Peyer's patch (tissue), 4 donors: ENCODE measurements at regions not wholly inside any gene's neighbourhood (a gene's known extent, or its start where the extent isn't known, plus 50 kb on each side); places are given as distances from the start of the nearest gene placed in this dataset.

ENCODE experiments used
- DNase-seq, 3 donors: peaks; one replicate each; pipeline ENCODE4 v3.0.0-alpha.2; 2017 to 2019
- H3K27ac ChIP-seq, 4 donors: fragments of 200-600 bp; sonication (generic); one replicate each; pipeline ENCODE4 v1.5.1; 2016 to 2019
- H3K27me3 ChIP-seq, 2 donors: fragments of 200-600 bp; sonication (generic); one replicate each; pipeline ENCODE4 v1.5.1; 2019
- H3K36me3 ChIP-seq, 3 donors: fragments of 200-600 bp; sonication (generic); one replicate each; pipeline ENCODE4 v1.5.1; 2016 to 2019
- H3K4me1 ChIP-seq, 4 donors: fragments of 200-600 bp; sonication (generic); one replicate each; pipeline ENCODE4 v1.5.1; 2016 to 2019
- H3K4me3 ChIP-seq, 4 donors: fragments of 200-600 bp; sonication (generic); 1 replicate in 3 of 4; 2 replicates in 1 of 4; pipeline ENCODE4 v1.5.1; 2016 to 2019; ENCODE audit warnings: mild to moderate bottlenecking in 1 of 4
- H3K9me3 ChIP-seq, 4 donors: fragments of 200-600 bp; sonication (generic); one replicate each; pipeline ENCODE4 v1.5.1; 2016 to 2019; ENCODE audit warnings: mild to moderate bottlenecking in 1 of 4
- CTCF ChIP-seq, 6 experiments: fragments of 450-650 bp in 4 of 6; fragments of 200-600 bp in 2 of 6; sonication (generic) in 1 of 6; IDR thresholded peaks; one replicate each; pipeline ENCODE4 v1.5.1; 2017 to 2019; ENCODE audit warnings: antibody characterized with exemption in 6 of 6, mild to moderate bottlenecking in 3 of 6, moderate library complexity in 1 of 6
- POLR2A ChIP-seq, 2 donors: fragments of 450-650 bp; IDR thresholded peaks; one replicate each; pipeline ENCODE4 v1.5.1; 2017; ENCODE audit warnings: antibody characterized with exemption in 2 of 2, mild to moderate bottlenecking in 2 of 2, moderate library complexity in 2 of 2

GRCh38 chr18:47571957-47572356 is 320.5 kb upstream of the SKOR2 start:
- no peak for TF ChIP-seq POLR2A (IDR thresholded peaks at IDR 0.05)
- no peak for TF ChIP-seq CTCF (IDR thresholded peaks at IDR 0.05)
- no peaks in the 10 kb centered on the region for H3K4me1 ChIP-seq
- H3K36me3 ChIP-seq = no peaks in the 10 kb centered on the region
- H3K9me3 ChIP-seq = no peaks in the 10 kb centered on the region
- H3K4me3 ChIP-seq = no peak overlapping the region
- no peaks in the 10 kb centered on the region for H3K27me3 ChIP-seq
- H3K27ac ChIP-seq = no peak overlapping the region
- no peak for DNase-seq

GRCh38 chr18:47566809-47567208 is 315.3 kb upstream of the SKOR2 start:
- no peak for TF ChIP-seq CTCF (IDR thresholded peaks at IDR 0.05)
- no peak for TF ChIP-seq POLR2A (IDR thresholded peaks at IDR 0.05)
- no peaks in the 10 kb centered on the region for H3K27me3 ChIP-seq
- no peak for DNase-seq

GRCh38 chr18:47560723-47561715 is 309.6 kb upstream of the SKOR2 start:
- no peak for DNase-seq
- no peak overlapping the region for H3K4me3 ChIP-seq
- H3K27ac ChIP-seq = no peak overlapping the region
- H3K27me3 ChIP-seq = no peaks in the 10 kb centered on the region
- TF ChIP-seq CTCF (IDR thresholded peaks at IDR 0.05) (no peak), POLR2A (IDR thresholded peaks at IDR 0.05) (no peak)
- H3K36me3 ChIP-seq = no peaks in the 10 kb centered on the region
- no peaks in the 10 kb centered on the region for H3K4me1 ChIP-seq
- H3K9me3 ChIP-seq = peaks cover 0 to 8% (median 0%) of the 10 kb centered on the region in 4 donors

More at GRCh38 chr18:47566809-47567208, 315.3 kb upstream of the SKOR2 start:
- Histone ChIP-seq H3K27ac (no peak overlapping the region), H3K36me3 (no peaks in the 10 kb centered on the region), H3K4me1 (no peaks in the 10 kb centered on the region), H3K9me3 (peaks cover 0 to 8% (median 0%) of the 10 kb centered on the region in 4 donors), H3K4me3 (no peak overlapping the region)

GRCh38 chr18:47558110-47558750 is 306.8 kb upstream of the SKOR2 start:
- DNase-seq = no peak
- Histone ChIP-seq H3K4me3 (no peak overlapping the region), H3K27me3 (no peaks in the 10 kb centered on the region), H3K4me1 (no peaks in the 10 kb centered on the region), H3K27ac (no peak overlapping the region), H3K36me3 (no peaks in the 10 kb centered on the region), H3K9me3 (no peaks in the 10 kb centered on the region)
- no peak for TF ChIP-seq POLR2A (IDR thresholded peaks at IDR 0.05)
- no peak for TF ChIP-seq CTCF (IDR thresholded peaks at IDR 0.05)

- H3K27me3 ChIP-seq = no peaks in the 10 kb centered on the region
- no peak for DNase-seq
- H3K9me3 ChIP-seq = no peaks in the 10 kb centered on the region
- H3K27ac ChIP-seq = no peak overlapping the region
- no peaks in the 10 kb centered on the region for H3K36me3 ChIP-seq
- no peak overlapping the region for H3K4me3 ChIP-seq
- H3K4me1 ChIP-seq = no peaks in the 10 kb centered on the region
- TF ChIP-seq CTCF (IDR thresholded peaks at IDR 0.05) (no peak), POLR2A (IDR thresholded peaks at IDR 0.05) (no peak)
Observed at GRCh38 chr18:47557160-47557559, 305.7 kb upstream of the SKOR2 start.
